GM23248 (cell line): ENCODE measurements at regions not wholly inside any gene's neighbourhood (a gene's known extent, or its start where the extent isn't known, plus 50 kb on each side); places are given as distances from the start of the nearest gene placed in this dataset.

ENCODE experiments used
- EZH2 ChIP-seq: fragments of 200-600 bp; sonication (generic); IDR thresholded peaks from 2 replicates; pipeline ENCODE4 v1.6.1; 2018; ENCODE audit warnings: antibody characterized with exemption, mild to moderate bottlenecking; ENCODE audit not compliant: insufficient read depth, poor library complexity, severe bottlenecking
- EZH2phosphoT487 ChIP-seq: fragments of 200-600 bp; sonication (generic); IDR thresholded peaks from 2 replicates; pipeline ENCODE4 v1.6.1; 2018; ENCODE audit warnings: antibody characterized with exemption, moderate library complexity, mild to moderate bottlenecking, low read depth; ENCODE audit not compliant: insufficient read depth

DNA sequence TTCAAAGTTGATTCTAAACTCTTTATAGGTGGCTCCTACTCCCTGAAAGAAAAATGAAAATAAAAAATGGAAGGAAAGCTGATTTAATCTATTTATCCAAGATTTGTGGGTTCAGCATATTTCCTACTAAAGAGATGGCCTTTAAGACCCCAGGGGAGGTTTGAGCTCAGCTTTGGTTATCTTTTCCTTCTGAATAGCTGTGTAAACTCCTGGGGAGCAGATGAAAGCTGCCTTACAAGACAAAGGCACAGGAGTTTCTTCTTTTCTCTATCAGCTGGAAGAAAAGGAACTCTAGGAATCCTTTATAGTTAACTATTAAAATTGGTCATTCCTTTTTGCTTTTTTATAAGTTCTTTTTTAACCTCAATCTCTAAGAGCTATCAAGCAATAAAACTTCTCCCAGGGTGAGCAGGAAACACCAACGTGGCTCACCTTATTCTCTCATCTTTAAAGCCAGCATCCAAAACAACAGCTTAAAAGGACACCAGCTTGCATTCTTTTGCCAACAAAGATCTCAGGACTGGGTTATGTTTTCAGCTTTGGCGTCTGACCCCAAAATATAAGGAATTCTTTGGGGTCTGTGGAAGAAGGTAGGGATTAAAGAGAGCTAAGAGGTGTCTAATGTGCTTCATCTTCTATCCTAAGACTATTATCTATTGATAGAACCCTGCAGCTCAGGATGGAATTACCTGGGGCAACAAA, 371.7 kb upstream of the KITLG start:
- no peak for TF ChIP-seq EZH2
- no peak for TF ChIP-seq EZH2phosphoT487
